ENCODE measurements at regions not wholly inside any gene's neighbourhood (a gene's known extent, or its start where the extent isn't known, plus 50 kb on each side); places are given as distances from the start of the nearest gene placed in this dataset.

GRCh38 chr10:43970018-43970698, 321.5 kb upstream of the ZNF32 start:
- TF ChIP-seq REST (IDR thresholded peaks at IDR 0.05; ENCODE audit: insufficient read depth in 1 of 2, low read depth in 2 of 2, low read length in 2 of 2) (no peak), FOXP2 (optimal IDR thresholded peaks at IDR 0.05; ENCODE audit: borderline replicate concordance, extremely low read depth, extremely low read length, insufficient read depth) (no peak), SIN3A (IDR thresholded peaks at IDR 0.05; ENCODE audit: borderline replicate concordance, insufficient read depth, low read length) (no peak), POLR2AphosphoS5 (IDR thresholded peaks at IDR 0.05; ENCODE audit: low read depth, low read length) (no peak), TAF1 (IDR thresholded peaks at IDR 0.05; ENCODE audit: borderline replicate concordance, insufficient read depth, low read length) (no peak)

- no peak for TF ChIP-seq TAF1 (IDR thresholded peaks at IDR 0.05; ENCODE audit: borderline replicate concordance, insufficient read depth, low read length)
- TF ChIP-seq FOXP2 (optimal IDR thresholded peaks at IDR 0.05; ENCODE audit: borderline replicate concordance, extremely low read depth, extremely low read length, insufficient read depth) = no peak
- no peak for TF ChIP-seq POLR2AphosphoS5 (IDR thresholded peaks at IDR 0.05; ENCODE audit: low read depth, low read length)
These were observed 320.8 kb upstream of the ZNF32 start for GRCh38 chr10:43969506-43969905.

- no peak for TF ChIP-seq SIN3A (IDR thresholded peaks at IDR 0.05; ENCODE audit: borderline replicate concordance, insufficient read depth, low read length)
- no peak for TF ChIP-seq FOXP2 (optimal IDR thresholded peaks at IDR 0.05; ENCODE audit: borderline replicate concordance, extremely low read depth, extremely low read length, insufficient read depth)
- TF ChIP-seq TAF1 (IDR thresholded peaks at IDR 0.05; ENCODE audit: borderline replicate concordance, insufficient read depth, low read length) = no peak
- no peak for TF ChIP-seq REST (IDR thresholded peaks at IDR 0.05; ENCODE audit: insufficient read depth in 1 of 2, low read depth in 2 of 2, low read length in 2 of 2)
- no peak for TF ChIP-seq POLR2AphosphoS5 (IDR thresholded peaks at IDR 0.05; ENCODE audit: low read depth, low read length)
These were observed 320.3 kb upstream of the ZNF32 start for GRCh38 chr10:43968961-43969360.

- TF ChIP-seq SIN3A (IDR thresholded peaks at IDR 0.05; ENCODE audit: borderline replicate concordance, insufficient read depth, low read length) = no peak
- no peak for TF ChIP-seq FOXP2 (optimal IDR thresholded peaks at IDR 0.05; ENCODE audit: borderline replicate concordance, extremely low read depth, extremely low read length, insufficient read depth)
- TF ChIP-seq REST (IDR thresholded peaks at IDR 0.05; ENCODE audit: insufficient read depth in 1 of 2, low read depth in 2 of 2, low read length in 2 of 2) = no peak
- TF ChIP-seq TAF1 (IDR thresholded peaks at IDR 0.05; ENCODE audit: borderline replicate concordance, insufficient read depth, low read length) = no peak
- no peak for TF ChIP-seq POLR2AphosphoS5 (IDR thresholded peaks at IDR 0.05; ENCODE audit: low read depth, low read length)
These were observed 319.4 kb upstream of the ZNF32 start for GRCh38 chr10:43968076-43968475.

- no peak for TF ChIP-seq REST (IDR thresholded peaks at IDR 0.05; ENCODE audit: insufficient read depth in 1 of 2, low read depth in 2 of 2, low read length in 2 of 2)
These were observed 317.9 kb upstream of the ZNF32 start for GRCh38 chr10:43966571-43966965.
